Stimulated activated naive B cell treated with anti-CD40 and anti-IgM and Interleukin-4, amounts not matched to agents 10 μg/mL and 1 μg/mL and 100 μg/mL, for 72 hours (primary cell): ENCODE measurements at regions not wholly inside any gene's neighbourhood (a gene's known extent, or its start where the extent isn't known, plus 50 kb on each side); places are given as distances from the start of the nearest gene placed in this dataset.
"Not testable (repeated sequence)": the region's sequence is repeated elsewhere in the genome, so short reads cannot be mapped to it uniquely, and the experiment has no call there.

Experiments
- ATAC-seq, 2 donors: fragments of 150-1000 bp; cut with Tn5 transposase; replicated peaks; 2 replicates each; pipeline ENCODE4 v1.10.0; 2021; ENCODE audit warnings: moderate library complexity in 1 of 2
- DNase-seq: peaks from one replicate; pipeline ENCODE4 v3.0.0; 2021
- H3K27ac Mint-ChIP-seq: one replicate; pipeline ENCODE4 v1.8.0; 2022; ENCODE audit warnings: mild to moderate bottlenecking, mixed read lengths
- H3K27me3 Mint-ChIP-seq, 2 donors: one replicate each; pipeline ENCODE4 v1.8.0; 2022; ENCODE audit warnings: mixed read lengths in 2 of 2
- H3K36me3 Mint-ChIP-seq, 2 donors: one replicate each; pipeline ENCODE4 v1.8.0; 2022; ENCODE audit warnings: mixed read lengths in 2 of 2, mild to moderate bottlenecking in 1 of 2
- H3K4me1 Mint-ChIP-seq, 2 donors: one replicate each; pipeline ENCODE4 v1.8.0; 2022; ENCODE audit warnings: mixed read lengths in 2 of 2, mild to moderate bottlenecking in 1 of 2
- H3K4me3 Mint-ChIP-seq, 2 donors: one replicate each; pipeline ENCODE4 v1.8.0; 2022; ENCODE audit warnings: mild to moderate bottlenecking in 2 of 2, mixed read lengths in 2 of 2, moderate library complexity in 1 of 2
- H3K9me3 Mint-ChIP-seq, 2 donors: one replicate each; pipeline ENCODE4 v1.8.0; 2022; ENCODE audit warnings: mixed read lengths in 2 of 2, mild to moderate bottlenecking in 1 of 2

- Mint-ChIP-seq H3K4me1 (no peaks in the 10 kb centered on the region), H3K36me3 (no peaks in the 10 kb centered on the region), H3K9me3 (no peaks in the 10 kb centered on the region), H3K27me3 (peaks cover 4 to 6% of the 10 kb centered on the region in 2 donors), H3K27ac (no peak overlapping the region), H3K4me3 (no peak overlapping the region)
- no peak for DNase-seq
- no peak for ATAC-seq
These were observed 116.6 kb upstream of the EFEMP1 start for GRCh38 chr2:56040189-56040588.

- Mint-ChIP-seq H3K27ac (no peak overlapping the region), H3K27me3 (peaks cover 4 to 6% of the 10 kb centered on the region in 2 donors), H3K4me1 (no peaks in the 10 kb centered on the region), H3K9me3 (no peaks in the 10 kb centered on the region), H3K4me3 (no peak overlapping the region), H3K36me3 (no peaks in the 10 kb centered on the region)
- no peak for DNase-seq
- no peak for ATAC-seq
These were observed 117.3 kb upstream of the EFEMP1 start for GRCh38 chr2:56040834-56041233.

GRCh38 chr2:56047136-56047535 lies 123.6 kb upstream of the EFEMP1 start:
- peaks cover 4 to 6% of the 10 kb centered on the region in 2 donors for H3K27me3 Mint-ChIP-seq
- H3K4me1 Mint-ChIP-seq = no peaks in the 10 kb centered on the region
- H3K9me3 Mint-ChIP-seq = no peaks in the 10 kb centered on the region
- ATAC-seq (no peak), DNase-seq (no peak)
- no peak overlapping the region for H3K27ac Mint-ChIP-seq
- no peak overlapping the region for H3K4me3 Mint-ChIP-seq
- no peaks in the 10 kb centered on the region for H3K36me3 Mint-ChIP-seq

- Mint-ChIP-seq H3K9me3 (no peaks in the 10 kb centered on the region), H3K4me3 (no peak overlapping the region), H3K36me3 (no peaks in the 10 kb centered on the region), H3K4me1 (no peaks in the 10 kb centered on the region), H3K27ac (no peak overlapping the region), H3K27me3 (peaks cover under 1 to 4% of the 10 kb centered on the region in 2 donors)
- ATAC-seq (no peak), DNase-seq (no peak)
These were observed 125.8 kb upstream of the EFEMP1 start for GRCh38 chr2:56049233-56049845.

- ATAC-seq (no peak), DNase-seq (no peak)
- H3K9me3 Mint-ChIP-seq = peaks cover 2 to 6% of the 10 kb centered on the region in 2 donors
- no peaks in the 10 kb centered on the region for H3K4me1 Mint-ChIP-seq
- peaks cover 0 to 3% of the 10 kb centered on the region in 2 donors for H3K27me3 Mint-ChIP-seq
- H3K27ac Mint-ChIP-seq = no peak overlapping the region
- H3K4me3 Mint-ChIP-seq = no peak overlapping the region
- H3K36me3 Mint-ChIP-seq = no peaks in the 10 kb centered on the region
These were observed 130.1 kb upstream of the EFEMP1 start for GRCh38 chr2:56053679-56054078.

DNA sequence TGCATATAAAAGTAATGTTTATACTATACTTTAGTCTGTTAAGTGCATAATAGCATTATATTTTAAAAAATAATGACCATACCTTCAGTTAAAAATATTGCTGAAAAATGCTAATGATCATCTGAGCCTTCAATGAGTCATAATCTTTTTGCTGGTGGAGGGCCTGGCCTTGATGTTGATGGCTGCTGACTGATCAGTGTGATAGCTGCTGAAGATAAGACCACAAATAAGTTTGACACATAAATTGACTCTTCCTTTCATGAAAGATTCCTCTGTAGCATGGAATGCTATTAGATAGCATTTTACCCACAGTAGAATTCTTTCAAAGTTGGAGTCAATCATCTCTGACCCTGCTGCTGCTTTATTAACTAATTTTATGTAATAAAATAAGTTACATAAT lies 128.4 kb upstream of the CCDC85A start:
- H3K27me3 Mint-ChIP-seq = peaks cover 0 to 3% of the 10 kb centered on the region in 2 donors
- H3K4me3 Mint-ChIP-seq = no peak overlapping the region
- H3K36me3 Mint-ChIP-seq = peaks cover 0 to 3% of the 10 kb centered on the region in 2 donors
- H3K27ac Mint-ChIP-seq = no peak overlapping the region
- no peak for DNase-seq
- ATAC-seq = no peak
- H3K9me3 Mint-ChIP-seq = peaks cover 7 to 12% of the 10 kb centered on the region in 2 donors
- H3K4me1 Mint-ChIP-seq = no peaks in the 10 kb centered on the region

DNA sequence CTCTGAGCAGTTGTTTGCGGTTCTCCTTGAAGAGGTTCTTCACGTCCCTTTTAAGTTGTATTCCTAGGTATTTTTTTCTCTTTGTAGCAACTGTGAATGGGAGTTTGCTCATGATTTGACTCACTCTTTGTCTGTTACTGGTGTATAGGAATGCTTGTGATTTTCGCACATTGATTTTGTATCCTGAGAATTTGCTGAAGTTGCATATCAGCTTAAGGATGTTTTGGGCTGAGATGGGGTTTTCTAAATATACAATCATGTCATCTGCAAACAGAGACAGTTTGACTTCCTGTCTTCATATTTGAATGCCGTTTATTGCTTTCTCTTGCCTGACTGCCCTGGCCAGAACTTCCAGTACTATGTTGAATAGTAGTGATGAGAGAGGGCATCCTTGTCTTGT lies 122.5 kb upstream of the CCDC85A start:
- H3K4me1 Mint-ChIP-seq, H3K4me3 Mint-ChIP-seq, H3K27ac Mint-ChIP-seq, ATAC-seq, H3K36me3 Mint-ChIP-seq, H3K27me3 Mint-ChIP-seq, DNase-seq: not testable (repeated sequence)
- peaks cover 23 to 24% of the 10 kb centered on the region in 2 donors for H3K9me3 Mint-ChIP-seq

- no peak for ATAC-seq
- H3K27me3 Mint-ChIP-seq = no peaks in the 10 kb centered on the region
- peaks cover 13 to 16% of the 10 kb centered on the region in 2 donors for H3K9me3 Mint-ChIP-seq
- no peak overlapping the region for H3K27ac Mint-ChIP-seq
- DNase-seq = no peak
- no peak overlapping the region for H3K4me3 Mint-ChIP-seq
- no peaks in the 10 kb centered on the region for H3K36me3 Mint-ChIP-seq
- H3K4me1 Mint-ChIP-seq = no peaks in the 10 kb centered on the region
These were observed 115.0 kb upstream of the CCDC85A start for GRCh38 chr2:56068746-56069145.

DNA sequence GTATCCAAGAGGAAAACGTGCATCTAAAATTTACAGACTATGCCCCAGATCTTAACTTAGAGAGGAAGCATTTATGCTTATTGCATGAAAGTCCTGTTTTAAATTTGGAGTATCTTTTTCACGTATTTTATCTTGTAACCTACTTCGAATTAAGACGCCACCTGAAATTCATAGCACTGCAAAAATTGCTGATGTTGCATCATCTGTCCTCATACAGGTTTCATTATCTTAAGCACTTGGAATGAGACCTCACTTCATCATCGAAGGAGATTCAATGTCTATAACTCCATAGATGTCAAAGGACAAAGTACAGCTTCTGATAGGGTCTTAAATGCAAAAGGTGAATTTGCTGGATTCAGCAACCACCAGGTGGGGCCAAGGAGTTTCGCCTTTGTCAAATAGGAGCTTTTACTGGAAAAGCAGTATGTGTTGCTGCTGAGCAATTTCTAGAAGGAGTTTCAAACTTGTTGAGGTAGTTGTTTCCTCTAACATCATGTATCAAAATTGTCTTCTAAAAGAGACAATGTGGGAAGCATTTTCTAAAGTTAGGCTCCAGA lies 106.4 kb upstream of the CCDC85A start:
- H3K36me3 Mint-ChIP-seq = no peaks in the 10 kb centered on the region
- DNase-seq (no peak), ATAC-seq (no peak)
- H3K27ac Mint-ChIP-seq = no peak overlapping the region
- H3K27me3 Mint-ChIP-seq = peaks cover 0 to 7% of the 10 kb centered on the region in 2 donors
- H3K9me3 Mint-ChIP-seq = peaks cover 7 to 8% of the 10 kb centered on the region in 2 donors
- no peaks in the 10 kb centered on the region for H3K4me1 Mint-ChIP-seq
- no peak overlapping the region for H3K4me3 Mint-ChIP-seq

- Mint-ChIP-seq H3K4me3 (no peak overlapping the region), H3K27me3 (peaks cover 3 to 12% of the 10 kb centered on the region in 2 donors)
- ATAC-seq = no peak
These were observed 101.1 kb upstream of the CCDC85A start for GRCh38 chr2:56082665-56083064.

GRCh38 chr2:56084111-56084901 lies 99.5 kb upstream of the CCDC85A start:
- ATAC-seq = no peak
- DNase-seq = no peak
- Mint-ChIP-seq H3K27me3 (peaks cover 3 to 14% of the 10 kb centered on the region in 2 donors), H3K36me3 (no peaks in the 10 kb centered on the region), H3K4me3 (no peak overlapping the region), H3K9me3 (peaks cover 7 to 8% of the 10 kb centered on the region in 2 donors), H3K27ac (no peak overlapping the region), H3K4me1 (no peaks in the 10 kb centered on the region)

More at GRCh38 chr2:56082665-56083064, 101.1 kb upstream of the CCDC85A start:
- Mint-ChIP-seq H3K27ac (no peak overlapping the region), H3K9me3 (peaks cover 7 to 8% of the 10 kb centered on the region in 2 donors), H3K36me3 (no peaks in the 10 kb centered on the region), H3K4me1 (no peaks in the 10 kb centered on the region)
- no peak for DNase-seq

DNA sequence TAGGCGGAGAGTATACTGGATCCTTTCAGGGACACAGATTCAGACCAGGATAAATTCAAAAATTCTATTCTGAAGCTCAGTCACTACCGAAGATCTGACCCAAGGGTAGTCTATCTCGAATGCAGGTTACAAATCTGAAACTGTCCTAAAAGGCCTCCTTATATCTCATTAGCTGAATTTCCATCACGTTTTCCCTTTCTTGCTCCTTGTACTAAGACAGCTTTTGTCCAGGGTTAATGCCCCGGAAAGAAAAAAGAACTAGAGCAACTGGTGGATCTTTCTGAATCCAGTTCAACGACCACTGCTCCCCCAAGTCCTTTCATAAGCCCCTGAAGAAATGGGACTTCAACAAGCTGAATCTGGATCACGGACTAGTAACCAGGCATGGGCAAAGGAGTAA lies 97.5 kb upstream of the CCDC85A start:
- DNase-seq (no peak), ATAC-seq (no peak)
- peaks cover 3 to 10% of the 10 kb centered on the region in 2 donors for H3K27me3 Mint-ChIP-seq
- no peaks in the 10 kb centered on the region for H3K4me1 Mint-ChIP-seq
- H3K36me3 Mint-ChIP-seq = no peaks in the 10 kb centered on the region
- no peak overlapping the region for H3K27ac Mint-ChIP-seq
- H3K9me3 Mint-ChIP-seq = peaks cover 0 to 3% of the 10 kb centered on the region in 2 donors
- no peak overlapping the region for H3K4me3 Mint-ChIP-seq

GRCh38 chr2:56088411-56088810 lies 95.4 kb upstream of the CCDC85A start:
- H3K36me3 Mint-ChIP-seq = no peaks in the 10 kb centered on the region
- H3K4me3 Mint-ChIP-seq = no peak overlapping the region
- no peak overlapping the region for H3K27ac Mint-ChIP-seq
- no peaks in the 10 kb centered on the region for H3K4me1 Mint-ChIP-seq
- DNase-seq (no peak), ATAC-seq (no peak)
- no peaks in the 10 kb centered on the region for H3K9me3 Mint-ChIP-seq
- peaks cover 0 to 10% of the 10 kb centered on the region in 2 donors for H3K27me3 Mint-ChIP-seq

- Mint-ChIP-seq H3K4me3 (no peak overlapping the region), H3K27me3 (peaks cover 6 to 10% of the 10 kb centered on the region in 2 donors), H3K27ac (no peak overlapping the region), H3K9me3 (no peaks in the 10 kb centered on the region), H3K36me3 (no peaks in the 10 kb centered on the region), H3K4me1 (no peaks in the 10 kb centered on the region)
- ATAC-seq (no peak), DNase-seq (no peak)
These were observed 93.9 kb upstream of the CCDC85A start for GRCh38 chr2:56089931-56090330.

GRCh38 chr2:56099963-56100362 lies 83.8 kb upstream of the CCDC85A start:
- no peaks in the 10 kb centered on the region for H3K27me3 Mint-ChIP-seq
- ATAC-seq = no peak
- peaks cover 2 to 3% of the 10 kb centered on the region in 2 donors for H3K9me3 Mint-ChIP-seq
- H3K27ac Mint-ChIP-seq = no peak overlapping the region
- no peak for DNase-seq
- H3K4me1 Mint-ChIP-seq = no peaks in the 10 kb centered on the region
- no peak overlapping the region for H3K4me3 Mint-ChIP-seq
- H3K36me3 Mint-ChIP-seq = no peaks in the 10 kb centered on the region
